ENCODE measurements at regions not wholly inside any gene's neighbourhood (a gene's known extent, or its start where the extent isn't known, plus 50 kb on each side); places are given as distances from the start of the nearest gene placed in this dataset.

GRCh38 chr2:76455910-76456309 is 745.2 kb upstream of the GCFC2 start:
- DNase-seq: no peak
- H3K9me2 ChIP-seq (replicated peaks; ENCODE audit: insufficient read depth, low read length): no peaks in the 10 kb centered on the region
- no peaks in the 10 kb centered on the region for H3K27me3 ChIP-seq (replicated peaks; ENCODE audit: insufficient read depth, low read length)
- H3K36me3 ChIP-seq (replicated peaks; ENCODE audit: insufficient read depth, low read length): no peaks in the 10 kb centered on the region
- H3K4me1 ChIP-seq (ENCODE audit: low read length): no peaks in the 10 kb centered on the region
- no peak overlapping the region for H3K9ac ChIP-seq (ENCODE audit: low read length)
- H2AFZ ChIP-seq (ENCODE audit: low read length): no peak overlapping the region
- no peaks in the 10 kb centered on the region for H4K20me1 ChIP-seq (ENCODE audit: insufficient read depth, low read length)
- no peaks in the 10 kb centered on the region for H3K79me2 ChIP-seq (ENCODE audit: low read length)
- TF ChIP-seq EZH2phosphoT487 (IDR thresholded peaks at IDR 0.05; ENCODE audit: low read length) (no peak), CTCF (IDR thresholded peaks at IDR 0.05; ENCODE audit: low read length) (no peak), EZH2 (optimal IDR thresholded peaks at IDR 0.05; ENCODE audit: low read depth, low read length) (no peak)
- H3F3A ChIP-seq (ENCODE audit: insufficient read depth, low read length): no peaks in the 10 kb centered on the region
- H3K4me3 ChIP-seq (ENCODE audit: low read length): no peak overlapping the region
- H3K4me2 ChIP-seq (ENCODE audit: low read depth, low read length): no peak overlapping the region
- H3K9me3 ChIP-seq (replicated peaks; ENCODE audit: insufficient read depth, low read length): no peaks in the 10 kb centered on the region
- H3K27ac ChIP-seq (ENCODE audit: low read length): no peak overlapping the region

GRCh38 chr2:76450024-76450475 is 739.3 kb upstream of the GCFC2 start:
- Histone ChIP-seq H3K79me2 (ENCODE audit: low read length) (no peaks in the 10 kb centered on the region), H3K4me1 (ENCODE audit: low read length) (no peaks in the 10 kb centered on the region), H3K9ac (ENCODE audit: low read length) (no peak overlapping the region), H3K27me3 (replicated peaks; ENCODE audit: insufficient read depth, low read length) (no peaks in the 10 kb centered on the region), H3K9me2 (replicated peaks; ENCODE audit: insufficient read depth, low read length) (no peaks in the 10 kb centered on the region), H3K36me3 (replicated peaks; ENCODE audit: insufficient read depth, low read length) (no peaks in the 10 kb centered on the region), H3K4me2 (ENCODE audit: low read depth, low read length) (peak overlapping the region; percentile 9; the same call in 1 of the 2 replicates), H2AFZ (ENCODE audit: low read length) (no peak overlapping the region), H3F3A (ENCODE audit: insufficient read depth, low read length) (no peaks in the 10 kb centered on the region), H3K4me3 (ENCODE audit: low read length) (no peak overlapping the region), H4K20me1 (ENCODE audit: insufficient read depth, low read length) (no peaks in the 10 kb centered on the region), H3K9me3 (replicated peaks; ENCODE audit: insufficient read depth, low read length) (no peaks in the 10 kb centered on the region), H3K27ac (ENCODE audit: low read length) (no peak overlapping the region)
- no peak for TF ChIP-seq CTCF (IDR thresholded peaks at IDR 0.05; ENCODE audit: low read length)
- no peak for TF ChIP-seq EZH2phosphoT487 (IDR thresholded peaks at IDR 0.05; ENCODE audit: low read length)
- no peak for TF ChIP-seq EZH2 (optimal IDR thresholded peaks at IDR 0.05; ENCODE audit: low read depth, low read length)
- no peak for DNase-seq

- Histone ChIP-seq H4K20me1 (ENCODE audit: insufficient read depth, low read length) (no peaks in the 10 kb centered on the region), H3K4me1 (ENCODE audit: low read length) (no peaks in the 10 kb centered on the region), H3K9me2 (replicated peaks; ENCODE audit: insufficient read depth, low read length) (no peaks in the 10 kb centered on the region), H3F3A (ENCODE audit: insufficient read depth, low read length) (no peaks in the 10 kb centered on the region), H2AFZ (ENCODE audit: low read length) (no peak overlapping the region), H3K27ac (ENCODE audit: low read length) (no peak overlapping the region), H3K27me3 (replicated peaks; ENCODE audit: insufficient read depth, low read length) (no peaks in the 10 kb centered on the region), H3K9ac (ENCODE audit: low read length) (no peak overlapping the region), H3K79me2 (ENCODE audit: low read length) (no peaks in the 10 kb centered on the region), H3K9me3 (replicated peaks; ENCODE audit: insufficient read depth, low read length) (no peaks in the 10 kb centered on the region), H3K36me3 (replicated peaks; ENCODE audit: insufficient read depth, low read length) (no peaks in the 10 kb centered on the region), H3K4me3 (ENCODE audit: low read length) (no peak overlapping the region), H3K4me2 (ENCODE audit: low read depth, low read length) (no peak overlapping the region)
- no peak for DNase-seq
- no peak for TF ChIP-seq CTCF (IDR thresholded peaks at IDR 0.05; ENCODE audit: low read length)
Measured at GRCh38 chr2:76448956-76449355, 738.2 kb upstream of the GCFC2 start.
